ENCODE measurements at regions not wholly inside any gene's neighbourhood (a gene's known extent, or its start where the extent isn't known, plus 50 kb on each side); places are given as distances from the start of the nearest gene placed in this dataset.

- TF ChIP-seq CTCF (IDR thresholded peaks at IDR 0.05; ENCODE audit: extremely low read depth in 1 of 2, insufficient read depth in 1 of 2, low read depth in 1 of 2, low read length in 2 of 2): no peak
- no peak for TF ChIP-seq FOS (IDR thresholded peaks at IDR 0.05; ENCODE audit: borderline replicate concordance, insufficient read depth, low read length)
- no peak for TF ChIP-seq MAX (IDR thresholded peaks at IDR 0.05; ENCODE audit: insufficient read depth, insufficient read length)
- no peak for TF ChIP-seq GATA2 (IDR thresholded peaks at IDR 0.05; ENCODE audit: insufficient read depth, insufficient read length, low read depth, low read length)
- TF ChIP-seq MYC (IDR thresholded peaks at IDR 0.05; ENCODE audit: low read depth, low read length): no peak
- no peak for TF ChIP-seq POLR2AphosphoS5 (IDR thresholded peaks at IDR 0.05; ENCODE audit: insufficient read depth, low read depth, low read length)
- TF ChIP-seq EZH2 (IDR thresholded peaks at IDR 0.05; ENCODE audit: borderline replicate concordance, low read depth, low read length, severe bottlenecking): no peak
- no peak for TF ChIP-seq POLR2A (IDR thresholded peaks at IDR 0.05; ENCODE audit: low read depth, low read length)
- TF ChIP-seq JUN (IDR thresholded peaks at IDR 0.05; ENCODE audit: borderline replicate concordance, insufficient read depth, insufficient read length, low read depth): no peak
- Histone ChIP-seq H2AFZ (ENCODE audit: low read depth, low read length) (no peak overlapping the region), H3K4me2 (ENCODE audit: insufficient read depth, low read length) (no peak overlapping the region), H3K9me1 (replicated peaks; ENCODE audit: control insufficient read depth, extremely low read depth, insufficient read depth, low read length) (no peaks in the 10 kb centered on the region), H3K36me3 (ENCODE audit: control insufficient read depth in 2 of 2, extremely low read depth in 1 of 2, insufficient read depth in 2 of 2, low read length in 2 of 2) (no peaks in the 10 kb centered on the region), H3K4me1 (ENCODE audit: control insufficient read depth, extremely low read depth, insufficient read depth, low read length) (no peaks in the 10 kb centered on the region), H3K27ac (ENCODE audit: insufficient read depth, low read depth, low read length) (no peak overlapping the region), H3K9me3 (replicated peaks; ENCODE audit: control insufficient read depth, insufficient read depth, low read length) (peaks cover 5% of the 10 kb centered on the region), H3K4me3 (replicated peaks in 1 of 3; ENCODE audit: insufficient read depth in 1 of 3, low read depth in 1 of 3, low read length in 3 of 3) (no peak overlapping the region), H3K9ac (replicated peaks; ENCODE audit: extremely low read depth, insufficient read depth, low read length) (no peak overlapping the region), H4K20me1 (replicated peaks; ENCODE audit: control insufficient read depth, extremely low read depth, insufficient read depth, low read length) (no peaks in the 10 kb centered on the region), H3K79me2 (ENCODE audit: control insufficient read depth, insufficient read depth, low read length) (no peaks in the 10 kb centered on the region), H3K27me3 (ENCODE audit: control insufficient read depth in 2 of 2, insufficient read depth in 2 of 2, low read length in 2 of 2) (no peaks in the 10 kb centered on the region)
- intact Hi-C loops (cut with micrococcal nuclease): no loop called here
- no TSS peak for BruUV-seq (replicated peaks)
- DNase-seq (ENCODE audit: low read depth, low spot score) (no peak), FAIRE-seq (no peak)
- dilution Hi-C loops (cut with MboI; ENCODE audit: extremely low pct_ligation_motif_present, low sequenced_read_pairs): no loop called here
- CTCF ChIA-PET: no interaction called here
- POLR2A ChIA-PET: no interaction called here
Observed at GRCh38 chr4:59925290-59925689, 1274.8 kb upstream of the ADGRL3 start.
